Loucy (cell line): ENCODE measurements at regions not wholly inside any gene's neighbourhood (a gene's known extent, or its start where the extent isn't known, plus 50 kb on each side); places are given as distances from the start of the nearest gene placed in this dataset.

ENCODE experiments used
- H2AFZ ChIP-seq: fragments of 200-600 bp; sonication (generic); 2 replicates; pipeline ENCODE4 v1.6.0; 2016; ENCODE audit warnings: antibody characterized with exemption, mild to moderate bottlenecking, low read length, moderate library complexity
- H3F3A ChIP-seq: fragments of 200-600 bp; 2 replicates; pipeline ENCODE4 v1.6.0; 2016; ENCODE audit warnings: antibody characterized with exemption, low read depth, mild to moderate bottlenecking
- H3K27me3 ChIP-seq: fragments of 200-600 bp; sonication (generic); 2 replicates; pipeline ENCODE4 v1.6.1; 2014; ENCODE audit warnings: low read length, mild to moderate bottlenecking; ENCODE audit not compliant: insufficient read depth, poor library complexity, severe bottlenecking
- H3K36me3 ChIP-seq: fragments of 200-600 bp; sonication (generic); 2 replicates; pipeline ENCODE4 v1.6.1; 2016; ENCODE audit warnings: low read length; ENCODE audit not compliant: insufficient read depth
- H3K4me1 ChIP-seq: fragments of 200-600 bp; sonication (generic); 2 replicates; pipeline ENCODE4 v1.5.1; 2014; ENCODE audit warnings: low read length, mild to moderate bottlenecking; ENCODE audit not compliant: insufficient read depth, poor library complexity, severe bottlenecking
- H3K4me2 ChIP-seq: fragments of 200-600 bp; sonication (generic); 2 replicates; pipeline ENCODE4 v1.6.0; 2014; ENCODE audit warnings: antibody characterized with exemption, low read length, low read depth, mild to moderate bottlenecking; ENCODE audit not compliant: poor library complexity, severe bottlenecking
- H3K4me3 ChIP-seq: fragments of 200-600 bp; sonication (generic); 2 replicates; pipeline ENCODE4 v1.5.1; 2014; ENCODE audit warnings: low read length, mild to moderate bottlenecking, mixed read lengths; ENCODE audit not compliant: poor library complexity, severe bottlenecking
- H3K79me2 ChIP-seq: fragments of 200-600 bp; sonication (generic); 2 replicates; pipeline ENCODE4 v1.6.1; 2014; ENCODE audit warnings: low read length; ENCODE audit not compliant: insufficient read depth
- H3K9ac ChIP-seq: fragments of 200-600 bp; sonication (generic); 2 replicates; pipeline ENCODE4 v1.6.0; 2014; ENCODE audit warnings: mild to moderate bottlenecking, low read depth, low read length, moderate library complexity; ENCODE audit not compliant: poor library complexity, severe bottlenecking
- H3K9me2 ChIP-seq: fragments of 200-600 bp; sonication (generic); replicated peaks from 2 replicates; pipeline ENCODE4 v1.6.1; 2016; ENCODE audit warnings: low read depth, low read length, mixed read lengths
- H3K9me3 ChIP-seq: fragments of 200-600 bp; sonication (generic); 2 replicates; pipeline ENCODE4 v1.6.1; 2014; ENCODE audit warnings: mild to moderate bottlenecking, antibody characterized with exemption, low read length, low read depth; ENCODE audit not compliant: insufficient read depth
- H4K20me1 ChIP-seq: fragments of 200-600 bp; sonication (generic); 2 replicates; pipeline ENCODE4 v1.6.0; 2014; ENCODE audit warnings: antibody characterized with exemption, low read length, mild to moderate bottlenecking; ENCODE audit not compliant: insufficient read depth, poor library complexity, severe bottlenecking
- EZH2phosphoT487 ChIP-seq: fragments of 200-600 bp; IDR thresholded peaks from 2 replicates; pipeline ENCODE4 v1.6.1; 2018; ENCODE audit warnings: antibody characterized with exemption, mild to moderate bottlenecking, moderate library complexity, borderline replicate concordance
- TF ChIP-seq, protein P1 (sequence below): fragments of 200-600 bp; sonication (generic); conservative IDR thresholded peaks from 2 replicates; pipeline ENCODE4 v1.5.1; 2014; ENCODE audit warnings: mild to moderate bottlenecking, antibody characterized with exemption, low read length

DNA sequence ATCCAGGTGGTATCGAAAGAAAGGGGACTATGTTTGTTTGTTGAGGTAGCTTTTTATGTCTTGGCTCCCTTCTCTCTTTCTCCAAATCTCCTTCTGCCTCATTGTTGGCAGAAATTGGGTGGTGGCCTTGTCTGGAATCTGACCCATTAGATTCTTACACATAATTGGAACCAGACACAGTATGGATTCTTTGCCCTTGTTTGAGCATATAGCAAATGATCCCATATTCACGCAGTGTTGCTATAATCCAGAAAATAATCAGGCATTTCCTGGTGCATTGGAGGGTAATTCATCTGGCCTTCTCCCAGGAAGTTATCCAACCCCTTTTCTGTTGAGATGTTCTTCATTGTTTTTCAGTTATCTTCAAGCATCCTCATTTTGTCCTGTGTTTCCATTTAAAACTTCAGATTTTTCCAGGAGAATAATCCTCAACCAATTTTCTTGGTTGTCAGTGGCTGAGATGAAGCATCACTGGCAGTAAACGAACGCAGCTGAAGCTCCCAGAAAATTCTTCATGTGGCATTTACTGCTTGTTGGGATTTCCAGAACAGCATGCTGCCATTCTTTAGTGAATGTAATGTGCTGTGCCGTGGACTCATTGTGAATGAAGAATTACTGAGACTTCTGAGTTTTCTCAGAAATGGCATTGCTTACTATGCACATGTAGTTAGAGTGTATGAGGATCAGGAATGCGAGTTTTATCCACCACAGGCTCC is 70.5 kb upstream of the NTRK2 start:
- no peaks in the 10 kb centered on the region for H3K9me2 ChIP-seq
- no peaks in the 10 kb centered on the region for H3K4me1 ChIP-seq
- H3K36me3 ChIP-seq: no peaks in the 10 kb centered on the region
- no peak overlapping the region for H3K4me2 ChIP-seq
- TF ChIP-seq, protein P1, sequence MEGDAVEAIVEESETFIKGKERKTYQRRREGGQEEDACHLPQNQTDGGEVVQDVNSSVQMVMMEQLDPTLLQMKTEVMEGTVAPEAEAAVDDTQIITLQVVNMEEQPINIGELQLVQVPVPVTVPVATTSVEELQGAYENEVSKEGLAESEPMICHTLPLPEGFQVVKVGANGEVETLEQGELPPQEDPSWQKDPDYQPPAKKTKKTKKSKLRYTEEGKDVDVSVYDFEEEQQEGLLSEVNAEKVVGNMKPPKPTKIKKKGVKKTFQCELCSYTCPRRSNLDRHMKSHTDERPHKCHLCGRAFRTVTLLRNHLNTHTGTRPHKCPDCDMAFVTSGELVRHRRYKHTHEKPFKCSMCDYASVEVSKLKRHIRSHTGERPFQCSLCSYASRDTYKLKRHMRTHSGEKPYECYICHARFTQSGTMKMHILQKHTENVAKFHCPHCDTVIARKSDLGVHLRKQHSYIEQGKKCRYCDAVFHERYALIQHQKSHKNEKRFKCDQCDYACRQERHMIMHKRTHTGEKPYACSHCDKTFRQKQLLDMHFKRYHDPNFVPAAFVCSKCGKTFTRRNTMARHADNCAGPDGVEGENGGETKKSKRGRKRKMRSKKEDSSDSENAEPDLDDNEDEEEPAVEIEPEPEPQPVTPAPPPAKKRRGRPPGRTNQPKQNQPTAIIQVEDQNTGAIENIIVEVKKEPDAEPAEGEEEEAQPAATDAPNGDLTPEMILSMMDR: no peak
- no peak for TF ChIP-seq EZH2phosphoT487
- H3K27me3 ChIP-seq: no peaks in the 10 kb centered on the region
- no peak overlapping the region for H3K9ac ChIP-seq
- no peaks in the 10 kb centered on the region for H4K20me1 ChIP-seq
- no peaks in the 10 kb centered on the region; the same call in 1 of the 2 replicates for H3K9me3 ChIP-seq
- no peak overlapping the region for H2AFZ ChIP-seq
- no peaks in the 10 kb centered on the region for H3F3A ChIP-seq
- no peaks in the 10 kb centered on the region for H3K79me2 ChIP-seq
- H3K4me3 ChIP-seq: no peak overlapping the region

DNA sequence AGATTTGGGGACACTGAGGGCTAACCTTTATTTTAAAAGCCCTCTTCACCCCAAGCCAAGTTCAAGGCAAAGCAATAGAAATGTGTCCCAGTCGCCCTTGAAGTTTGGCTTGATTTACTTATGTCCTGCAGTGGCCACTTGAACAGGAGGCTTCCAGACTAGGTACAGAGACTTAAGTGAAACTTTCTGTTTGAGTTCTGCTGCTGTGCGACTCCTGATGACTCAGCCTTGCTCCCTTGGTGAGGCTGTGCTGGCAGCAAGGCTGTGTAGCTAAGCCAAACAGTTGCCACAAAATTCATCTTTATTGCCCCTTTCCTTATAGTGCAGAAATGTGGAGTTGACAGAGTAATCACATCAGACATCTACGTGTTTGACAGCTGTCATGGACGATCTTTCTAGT is 68.8 kb upstream of the NTRK2 start:
- H3K4me1 ChIP-seq: no peaks in the 10 kb centered on the region
- TF ChIP-seq, protein P1: no peak
- TF ChIP-seq EZH2phosphoT487: no peak
- no peaks in the 10 kb centered on the region for H3K36me3 ChIP-seq
- no peak overlapping the region for H3K4me2 ChIP-seq
- no peaks in the 10 kb centered on the region for H4K20me1 ChIP-seq
- no peaks in the 10 kb centered on the region for H3F3A ChIP-seq
- no peaks in the 10 kb centered on the region for H3K79me2 ChIP-seq
- no peak overlapping the region for H3K9ac ChIP-seq
- no peak overlapping the region for H2AFZ ChIP-seq
- no peaks in the 10 kb centered on the region for H3K9me2 ChIP-seq
- H3K9me3 ChIP-seq: peaks cover 4% of the 10 kb centered on the region; the same call in 1 of the 2 replicates
- no peak overlapping the region for H3K4me3 ChIP-seq
- H3K27me3 ChIP-seq: no peaks in the 10 kb centered on the region

DNA sequence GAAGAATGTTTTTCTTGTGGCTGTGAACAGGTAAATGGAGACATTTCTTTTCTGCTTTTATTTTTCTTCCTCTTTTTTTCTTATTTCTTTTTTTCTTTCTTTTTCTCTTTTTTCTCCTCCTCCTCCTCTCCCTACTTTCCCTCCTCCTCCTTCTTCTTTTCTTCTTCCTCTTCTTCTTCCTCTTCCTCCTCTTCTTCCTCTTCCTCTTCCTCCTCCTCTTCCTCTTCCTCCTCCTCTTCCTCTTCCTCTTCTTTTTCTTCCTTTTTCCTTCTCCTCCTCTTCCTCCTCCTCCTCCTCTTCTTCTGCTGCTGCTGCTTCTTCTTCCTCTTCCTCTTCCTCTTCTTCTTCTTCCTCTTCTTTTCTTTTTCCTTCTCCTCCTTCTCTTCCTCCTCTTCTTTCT is 65.3 kb upstream of the NTRK2 start:
- no peak overlapping the region for H3K4me3 ChIP-seq
- H3K4me1 ChIP-seq: no peaks in the 10 kb centered on the region
- no peak for TF ChIP-seq EZH2phosphoT487
- TF ChIP-seq, protein P1: no peak
- no peak overlapping the region for H2AFZ ChIP-seq
- no peak overlapping the region for H3K4me2 ChIP-seq
- H4K20me1 ChIP-seq: no peaks in the 10 kb centered on the region
- no peaks in the 10 kb centered on the region for H3K79me2 ChIP-seq
- H3K9ac ChIP-seq: no peak overlapping the region
- no peaks in the 10 kb centered on the region for H3F3A ChIP-seq
- H3K27me3 ChIP-seq: no peaks in the 10 kb centered on the region
- H3K9me2 ChIP-seq: no peaks in the 10 kb centered on the region
- H3K36me3 ChIP-seq: no peaks in the 10 kb centered on the region
- 0 out of 2 replicates have a peak, but pooled peaks cover 4% of the 10 kb centered on the region for H3K9me3 ChIP-seq
